ENCODE measurements at regions not wholly inside any gene's neighbourhood (a gene's known extent, or its start where the extent isn't known, plus 50 kb on each side); places are given as distances from the start of the nearest gene placed in this dataset.

DNA sequence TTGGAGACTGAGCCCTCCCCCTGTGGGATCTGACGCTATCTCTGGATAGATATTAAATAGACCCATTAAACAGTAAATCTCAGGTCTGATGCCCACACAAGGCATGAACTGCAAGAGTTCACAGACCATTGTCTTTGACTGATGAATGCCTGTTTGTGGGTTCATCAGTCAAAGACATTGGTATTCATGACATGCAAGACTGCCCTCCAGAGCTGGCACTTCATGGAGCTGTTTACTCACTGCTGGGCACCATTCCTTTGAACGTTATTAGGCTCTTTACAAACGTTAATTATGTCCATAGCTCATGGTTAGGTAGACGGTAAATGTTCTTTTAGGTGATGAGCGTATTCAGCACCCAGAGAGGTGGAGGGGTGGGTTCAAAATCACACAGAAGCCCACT is 111.8 kb upstream of the PABPC3 start:
- TF ChIP-seq CREB1 (CRISPR knock-in tag; IDR thresholded peaks at IDR 0.05; ENCODE audit: low read depth) (no peak), EZH2phosphoT487 (IDR thresholded peaks at IDR 0.05; ENCODE audit: unreplicated experiment) (no peak), EZH2 (IDR thresholded peaks at IDR 0.05; ENCODE audit: low read depth, unreplicated experiment) (no peak), POLR2AphosphoS5 (IDR thresholded peaks at IDR 0.05; ENCODE audit: low read depth) (no peak), JUNB (IDR thresholded peaks at IDR 0.05; ENCODE audit: unreplicated experiment) (no peak), ZNF114 (CRISPR knock-in tag; IDR thresholded peaks at IDR 0.05) (no peak), STAT1 (IDR thresholded peaks at IDR 0.05; ENCODE audit: unreplicated experiment) (no peak), NANOG (IDR thresholded peaks at IDR 0.05; ENCODE audit: borderline replicate concordance) (no peak), ZNF331 (CRISPR knock-in tag; IDR thresholded peaks at IDR 0.05; ENCODE audit: low read depth) (no peak)
- TF ChIP-seq, protein P1, sequence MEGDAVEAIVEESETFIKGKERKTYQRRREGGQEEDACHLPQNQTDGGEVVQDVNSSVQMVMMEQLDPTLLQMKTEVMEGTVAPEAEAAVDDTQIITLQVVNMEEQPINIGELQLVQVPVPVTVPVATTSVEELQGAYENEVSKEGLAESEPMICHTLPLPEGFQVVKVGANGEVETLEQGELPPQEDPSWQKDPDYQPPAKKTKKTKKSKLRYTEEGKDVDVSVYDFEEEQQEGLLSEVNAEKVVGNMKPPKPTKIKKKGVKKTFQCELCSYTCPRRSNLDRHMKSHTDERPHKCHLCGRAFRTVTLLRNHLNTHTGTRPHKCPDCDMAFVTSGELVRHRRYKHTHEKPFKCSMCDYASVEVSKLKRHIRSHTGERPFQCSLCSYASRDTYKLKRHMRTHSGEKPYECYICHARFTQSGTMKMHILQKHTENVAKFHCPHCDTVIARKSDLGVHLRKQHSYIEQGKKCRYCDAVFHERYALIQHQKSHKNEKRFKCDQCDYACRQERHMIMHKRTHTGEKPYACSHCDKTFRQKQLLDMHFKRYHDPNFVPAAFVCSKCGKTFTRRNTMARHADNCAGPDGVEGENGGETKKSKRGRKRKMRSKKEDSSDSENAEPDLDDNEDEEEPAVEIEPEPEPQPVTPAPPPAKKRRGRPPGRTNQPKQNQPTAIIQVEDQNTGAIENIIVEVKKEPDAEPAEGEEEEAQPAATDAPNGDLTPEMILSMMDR (conservative IDR thresholded peaks at IDR 0.05; ENCODE audit: low read depth in 2 of 2): no peak
- TF ChIP-seq, protein P2, sequence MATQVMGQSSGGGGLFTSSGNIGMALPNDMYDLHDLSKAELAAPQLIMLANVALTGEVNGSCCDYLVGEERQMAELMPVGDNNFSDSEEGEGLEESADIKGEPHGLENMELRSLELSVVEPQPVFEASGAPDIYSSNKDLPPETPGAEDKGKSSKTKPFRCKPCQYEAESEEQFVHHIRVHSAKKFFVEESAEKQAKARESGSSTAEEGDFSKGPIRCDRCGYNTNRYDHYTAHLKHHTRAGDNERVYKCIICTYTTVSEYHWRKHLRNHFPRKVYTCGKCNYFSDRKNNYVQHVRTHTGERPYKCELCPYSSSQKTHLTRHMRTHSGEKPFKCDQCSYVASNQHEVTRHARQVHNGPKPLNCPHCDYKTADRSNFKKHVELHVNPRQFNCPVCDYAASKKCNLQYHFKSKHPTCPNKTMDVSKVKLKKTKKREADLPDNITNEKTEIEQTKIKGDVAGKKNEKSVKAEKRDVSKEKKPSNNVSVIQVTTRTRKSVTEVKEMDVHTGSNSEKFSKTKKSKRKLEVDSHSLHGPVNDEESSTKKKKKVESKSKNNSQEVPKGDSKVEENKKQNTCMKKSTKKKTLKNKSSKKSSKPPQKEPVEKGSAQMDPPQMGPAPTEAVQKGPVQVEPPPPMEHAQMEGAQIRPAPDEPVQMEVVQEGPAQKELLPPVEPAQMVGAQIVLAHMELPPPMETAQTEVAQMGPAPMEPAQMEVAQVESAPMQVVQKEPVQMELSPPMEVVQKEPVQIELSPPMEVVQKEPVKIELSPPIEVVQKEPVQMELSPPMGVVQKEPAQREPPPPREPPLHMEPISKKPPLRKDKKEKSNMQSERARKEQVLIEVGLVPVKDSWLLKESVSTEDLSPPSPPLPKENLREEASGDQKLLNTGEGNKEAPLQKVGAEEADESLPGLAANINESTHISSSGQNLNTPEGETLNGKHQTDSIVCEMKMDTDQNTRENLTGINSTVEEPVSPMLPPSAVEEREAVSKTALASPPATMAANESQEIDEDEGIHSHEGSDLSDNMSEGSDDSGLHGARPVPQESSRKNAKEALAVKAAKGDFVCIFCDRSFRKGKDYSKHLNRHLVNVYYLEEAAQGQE (IDR thresholded peaks at IDR 0.05; ENCODE audit: unreplicated experiment): no peak
- TF ChIP-seq, protein P3, sequence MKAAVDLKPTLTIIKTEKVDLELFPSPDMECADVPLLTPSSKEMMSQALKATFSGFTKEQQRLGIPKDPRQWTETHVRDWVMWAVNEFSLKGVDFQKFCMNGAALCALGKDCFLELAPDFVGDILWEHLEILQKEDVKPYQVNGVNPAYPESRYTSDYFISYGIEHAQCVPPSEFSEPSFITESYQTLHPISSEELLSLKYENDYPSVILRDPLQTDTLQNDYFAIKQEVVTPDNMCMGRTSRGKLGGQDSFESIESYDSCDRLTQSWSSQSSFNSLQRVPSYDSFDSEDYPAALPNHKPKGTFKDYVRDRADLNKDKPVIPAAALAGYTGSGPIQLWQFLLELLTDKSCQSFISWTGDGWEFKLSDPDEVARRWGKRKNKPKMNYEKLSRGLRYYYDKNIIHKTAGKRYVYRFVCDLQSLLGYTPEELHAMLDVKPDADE (IDR thresholded peaks at IDR 0.05): no peak
- TF ChIP-seq, protein P4, sequence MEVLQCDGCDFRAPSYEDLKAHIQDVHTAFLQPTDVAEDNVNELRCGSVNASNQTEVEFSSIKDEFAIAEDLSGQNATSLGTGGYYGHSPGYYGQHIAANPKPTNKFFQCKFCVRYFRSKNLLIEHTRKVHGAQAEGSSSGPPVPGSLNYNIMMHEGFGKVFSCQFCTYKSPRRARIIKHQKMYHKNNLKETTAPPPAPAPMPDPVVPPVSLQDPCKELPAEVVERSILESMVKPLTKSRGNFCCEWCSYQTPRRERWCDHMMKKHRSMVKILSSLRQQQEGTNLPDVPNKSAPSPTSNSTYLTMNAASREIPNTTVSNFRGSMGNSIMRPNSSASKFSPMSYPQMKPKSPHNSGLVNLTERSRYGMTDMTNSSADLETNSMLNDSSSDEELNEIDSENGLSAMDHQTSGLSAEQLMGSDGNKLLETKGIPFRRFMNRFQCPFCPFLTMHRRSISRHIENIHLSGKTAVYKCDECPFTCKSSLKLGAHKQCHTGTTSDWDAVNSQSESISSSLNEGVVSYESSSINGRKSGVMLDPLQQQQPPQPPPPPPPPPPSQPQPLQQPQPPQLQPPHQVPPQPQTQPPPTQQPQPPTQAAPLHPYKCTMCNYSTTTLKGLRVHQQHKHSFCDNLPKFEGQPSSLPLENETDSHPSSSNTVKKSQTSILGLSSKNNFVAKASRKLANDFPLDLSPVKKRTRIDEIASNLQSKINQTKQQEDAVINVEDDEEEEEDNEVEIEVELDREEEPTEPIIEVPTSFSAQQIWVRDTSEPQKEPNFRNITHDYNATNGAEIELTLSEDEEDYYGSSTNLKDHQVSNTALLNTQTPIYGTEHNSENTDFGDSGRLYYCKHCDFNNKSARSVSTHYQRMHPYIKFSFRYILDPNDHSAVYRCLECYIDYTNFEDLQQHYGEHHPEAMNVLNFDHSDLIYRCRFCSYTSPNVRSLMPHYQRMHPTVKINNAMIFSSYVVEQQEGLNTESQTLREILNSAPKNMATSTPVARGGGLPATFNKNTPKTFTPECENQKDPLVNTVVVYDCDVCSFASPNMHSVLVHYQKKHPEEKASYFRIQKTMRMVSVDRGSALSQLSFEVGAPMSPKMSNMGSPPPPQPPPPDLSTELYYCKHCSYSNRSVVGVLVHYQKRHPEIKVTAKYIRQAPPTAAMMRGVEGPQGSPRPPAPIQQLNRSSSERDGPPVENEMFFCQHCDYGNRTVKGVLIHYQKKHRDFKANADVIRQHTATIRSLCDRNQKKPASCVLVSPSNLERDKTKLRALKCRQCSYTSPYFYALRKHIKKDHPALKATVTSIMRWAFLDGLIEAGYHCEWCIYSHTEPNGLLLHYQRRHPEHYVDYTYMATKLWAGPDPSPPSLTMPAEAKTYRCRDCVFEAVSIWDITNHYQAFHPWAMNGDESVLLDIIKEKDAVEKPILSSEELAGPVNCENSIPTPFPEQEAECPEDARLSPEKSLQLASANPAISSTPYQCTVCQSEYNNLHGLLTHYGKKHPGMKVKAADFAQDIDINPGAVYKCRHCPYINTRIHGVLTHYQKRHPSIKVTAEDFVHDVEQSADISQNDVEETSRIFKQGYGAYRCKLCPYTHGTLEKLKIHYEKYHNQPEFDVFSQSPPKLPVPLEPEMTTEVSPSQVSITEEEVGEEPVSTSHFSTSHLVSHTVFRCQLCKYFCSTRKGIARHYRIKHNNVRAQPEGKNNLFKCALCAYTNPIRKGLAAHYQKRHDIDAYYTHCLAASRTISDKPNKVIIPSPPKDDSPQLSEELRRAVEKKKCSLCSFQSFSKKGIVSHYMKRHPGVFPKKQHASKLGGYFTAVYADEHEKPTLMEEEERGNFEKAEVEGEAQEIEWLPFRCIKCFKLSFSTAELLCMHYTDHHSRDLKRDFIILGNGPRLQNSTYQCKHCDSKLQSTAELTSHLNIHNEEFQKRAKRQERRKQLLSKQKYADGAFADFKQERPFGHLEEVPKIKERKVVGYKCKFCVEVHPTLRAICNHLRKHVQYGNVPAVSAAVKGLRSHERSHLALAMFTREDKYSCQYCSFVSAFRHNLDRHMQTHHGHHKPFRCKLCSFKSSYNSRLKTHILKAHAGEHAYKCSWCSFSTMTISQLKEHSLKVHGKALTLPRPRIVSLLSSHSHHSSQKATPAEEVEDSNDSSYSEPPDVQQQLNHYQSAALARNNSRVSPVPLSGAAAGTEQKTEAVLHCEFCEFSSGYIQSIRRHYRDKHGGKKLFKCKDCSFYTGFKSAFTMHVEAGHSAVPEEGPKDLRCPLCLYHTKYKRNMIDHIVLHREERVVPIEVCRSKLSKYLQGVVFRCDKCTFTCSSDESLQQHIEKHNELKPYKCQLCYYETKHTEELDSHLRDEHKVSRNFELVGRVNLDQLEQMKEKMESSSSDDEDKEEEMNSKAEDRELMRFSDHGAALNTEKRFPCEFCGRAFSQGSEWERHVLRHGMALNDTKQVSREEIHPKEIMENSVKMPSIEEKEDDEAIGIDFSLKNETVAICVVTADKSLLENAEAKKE (CRISPR knock-in tag; IDR thresholded peaks at IDR 0.05): no peak

All from GM23338 (cell line).